Ishikawa (cell line): ENCODE measurements at regions not wholly inside any gene's neighbourhood (a gene's known extent, or its start where the extent isn't known, plus 50 kb on each side); places are given as distances from the start of the nearest gene placed in this dataset.

Experiments
- CEBPB ChIP-seq: IDR thresholded peaks from 2 replicates; pipeline ENCODE4 v1.6.1; 2012
- EP300 ChIP-seq: IDR thresholded peaks from 2 replicates; pipeline ENCODE4 v1.6.1; 2012; ENCODE audit warnings: borderline replicate concordance
- FOXM1 ChIP-seq: IDR thresholded peaks from 2 replicates; pipeline ENCODE4 v1.6.1; 2012; ENCODE audit warnings: low read depth, borderline replicate concordance
- NFIC ChIP-seq: IDR thresholded peaks from 2 replicates; pipeline ENCODE4 v1.6.1; 2012
- RAD21 ChIP-seq: IDR thresholded peaks from 2 replicates; pipeline ENCODE4 v1.6.1; 2012; ENCODE audit warnings: low read depth
- TCF12 ChIP-seq: IDR thresholded peaks from 2 replicates; pipeline ENCODE4 v1.6.1; 2012; ENCODE audit warnings: low read depth
- TEAD4 ChIP-seq: IDR thresholded peaks from 2 replicates; pipeline ENCODE4 v1.6.1; 2012
- USF1 ChIP-seq: IDR thresholded peaks from 2 replicates; pipeline ENCODE4 v1.6.1; 2012
- TF ChIP-seq, protein P1 (sequence below): IDR thresholded peaks from 2 replicates; pipeline ENCODE4 v1.6.1; 2012

- no peak for TF ChIP-seq NFIC
- TF ChIP-seq TCF12, result no peak
- no peak for TF ChIP-seq EP300
- TF ChIP-seq, protein P1, sequence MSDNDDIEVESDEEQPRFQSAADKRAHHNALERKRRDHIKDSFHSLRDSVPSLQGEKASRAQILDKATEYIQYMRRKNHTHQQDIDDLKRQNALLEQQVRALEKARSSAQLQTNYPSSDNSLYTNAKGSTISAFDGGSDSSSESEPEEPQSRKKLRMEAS, result no peak
- TF ChIP-seq TEAD4, result no peak
- TF ChIP-seq FOXM1, result no peak
- no peak for TF ChIP-seq CEBPB
- no peak for TF ChIP-seq USF1
- no peak for TF ChIP-seq RAD21
Measured at GRCh38 chr22:27133681-27134314, 476.4 kb downstream of the MIAT start.
